Liver (tissue), 3 donors: ENCODE measurements at regions not wholly inside any gene's neighbourhood (a gene's known extent, or its start where the extent isn't known, plus 50 kb on each side); places are given as distances from the start of the nearest gene placed in this dataset.

Experiments used
- FOXA1 ChIP-seq: IDR thresholded peaks from 2 replicates; pipeline ENCODE4 v1.6.1; 2016; ENCODE audit warnings: antibody characterized with exemption
- GABPA ChIP-seq, 2 donors: IDR thresholded peaks in 1 of 2; conservative IDR thresholded peaks in 1 of 2; 2 replicates each; pipeline ENCODE4 v1.6.1; 2016; ENCODE audit warnings: antibody characterized with exemption in 2 of 2, mild to moderate bottlenecking in 1 of 2, moderate library complexity in 1 of 2
- HNF4A ChIP-seq, 2 donors: conservative IDR thresholded peaks; 2 replicates each; pipeline ENCODE4 v1.6.1; 2016; ENCODE audit warnings: antibody characterized with exemption in 2 of 2, mild to moderate bottlenecking in 2 of 2
- RAD21 ChIP-seq, 2 donors: IDR thresholded peaks; 2 replicates each; pipeline ENCODE4 v1.6.1; 2016; ENCODE audit warnings: antibody characterized with exemption in 2 of 2, mild to moderate bottlenecking in 2 of 2
- RXRA ChIP-seq, 2 donors: IDR thresholded peaks; 2 replicates each; pipeline ENCODE4 v1.6.1; 2017 to 2018; ENCODE audit warnings: antibody characterized with exemption in 2 of 2, mild to moderate bottlenecking in 1 of 2
- TAF1 ChIP-seq: conservative IDR thresholded peaks from 2 replicates; pipeline ENCODE4 v1.6.1; 2016; ENCODE audit warnings: antibody characterized with exemption, mild to moderate bottlenecking
- YY1 ChIP-seq: IDR thresholded peaks from 2 replicates; pipeline ENCODE4 v1.6.1; 2016; ENCODE audit warnings: antibody characterized with exemption, mild to moderate bottlenecking
- TF ChIP-seq, protein P1 (sequence below): fragments of 150-350 bp; IDR thresholded peaks from 2 replicates; pipeline ENCODE4 v1.5.1; 2017; ENCODE audit warnings: improper control_type of control experiment, low read depth, low read length; ENCODE audit not compliant: missing input control
- TF ChIP-seq, protein P2 (sequence below): IDR thresholded peaks from 2 replicates; pipeline ENCODE4 v1.6.1; 2016; ENCODE audit warnings: antibody characterized with exemption
- TF ChIP-seq, protein P3 (sequence below): IDR thresholded peaks from 2 replicates; pipeline ENCODE4 v1.6.1; 2016; ENCODE audit warnings: antibody characterized with exemption
- TF ChIP-seq, protein P4 (sequence below): IDR thresholded peaks from 2 replicates; pipeline ENCODE4 v1.6.1; 2016; ENCODE audit warnings: antibody characterized with exemption, mild to moderate bottlenecking
- donor health status: healthy.
- donor health status: healthy.

DNA sequence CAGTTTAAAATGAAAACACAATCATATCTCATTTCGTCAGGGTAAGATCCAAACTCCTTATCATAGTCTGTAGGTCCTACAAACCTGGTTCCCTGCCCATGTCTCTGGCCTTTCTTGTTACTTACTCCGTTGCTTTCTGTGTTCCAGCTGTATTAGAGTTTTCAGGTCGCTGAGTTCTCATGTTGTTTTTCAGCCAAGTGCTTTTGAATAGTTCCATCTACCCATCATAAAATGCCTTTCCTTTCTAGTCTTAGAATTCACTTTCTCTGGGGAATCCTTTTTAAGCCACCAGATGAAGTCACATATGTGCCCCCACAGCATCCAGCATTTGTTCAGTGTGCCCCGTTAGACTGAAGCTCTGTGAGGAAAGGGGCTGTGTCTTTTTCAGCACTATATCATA, 228.7 kb downstream of the YTHDC2 start:
- TF ChIP-seq RAD21 (IDR thresholded peaks at IDR 0.05): no peak
- no peak for TF ChIP-seq TAF1
- TF ChIP-seq, protein P1, sequence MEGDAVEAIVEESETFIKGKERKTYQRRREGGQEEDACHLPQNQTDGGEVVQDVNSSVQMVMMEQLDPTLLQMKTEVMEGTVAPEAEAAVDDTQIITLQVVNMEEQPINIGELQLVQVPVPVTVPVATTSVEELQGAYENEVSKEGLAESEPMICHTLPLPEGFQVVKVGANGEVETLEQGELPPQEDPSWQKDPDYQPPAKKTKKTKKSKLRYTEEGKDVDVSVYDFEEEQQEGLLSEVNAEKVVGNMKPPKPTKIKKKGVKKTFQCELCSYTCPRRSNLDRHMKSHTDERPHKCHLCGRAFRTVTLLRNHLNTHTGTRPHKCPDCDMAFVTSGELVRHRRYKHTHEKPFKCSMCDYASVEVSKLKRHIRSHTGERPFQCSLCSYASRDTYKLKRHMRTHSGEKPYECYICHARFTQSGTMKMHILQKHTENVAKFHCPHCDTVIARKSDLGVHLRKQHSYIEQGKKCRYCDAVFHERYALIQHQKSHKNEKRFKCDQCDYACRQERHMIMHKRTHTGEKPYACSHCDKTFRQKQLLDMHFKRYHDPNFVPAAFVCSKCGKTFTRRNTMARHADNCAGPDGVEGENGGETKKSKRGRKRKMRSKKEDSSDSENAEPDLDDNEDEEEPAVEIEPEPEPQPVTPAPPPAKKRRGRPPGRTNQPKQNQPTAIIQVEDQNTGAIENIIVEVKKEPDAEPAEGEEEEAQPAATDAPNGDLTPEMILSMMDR: no peak
- TF ChIP-seq, protein P2, sequence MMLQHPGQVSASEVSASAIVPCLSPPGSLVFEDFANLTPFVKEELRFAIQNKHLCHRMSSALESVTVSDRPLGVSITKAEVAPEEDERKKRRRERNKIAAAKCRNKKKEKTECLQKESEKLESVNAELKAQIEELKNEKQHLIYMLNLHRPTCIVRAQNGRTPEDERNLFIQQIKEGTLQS: no peak
- TF ChIP-seq, protein P3, sequence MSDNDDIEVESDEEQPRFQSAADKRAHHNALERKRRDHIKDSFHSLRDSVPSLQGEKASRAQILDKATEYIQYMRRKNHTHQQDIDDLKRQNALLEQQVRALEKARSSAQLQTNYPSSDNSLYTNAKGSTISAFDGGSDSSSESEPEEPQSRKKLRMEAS: no peak
- no peak for TF ChIP-seq GABPA (IDR thresholded peaks at IDR 0.05 in 1 of 2, conservative IDR thresholded peaks at IDR 0.05 in 1 of 2)
- TF ChIP-seq YY1: no peak
- TF ChIP-seq FOXA1: no peak
- no peak for TF ChIP-seq RXRA (IDR thresholded peaks at IDR 0.05)
- TF ChIP-seq HNF4A (conservative IDR thresholded peaks at IDR 0.05): no peak
- TF ChIP-seq, protein P4, sequence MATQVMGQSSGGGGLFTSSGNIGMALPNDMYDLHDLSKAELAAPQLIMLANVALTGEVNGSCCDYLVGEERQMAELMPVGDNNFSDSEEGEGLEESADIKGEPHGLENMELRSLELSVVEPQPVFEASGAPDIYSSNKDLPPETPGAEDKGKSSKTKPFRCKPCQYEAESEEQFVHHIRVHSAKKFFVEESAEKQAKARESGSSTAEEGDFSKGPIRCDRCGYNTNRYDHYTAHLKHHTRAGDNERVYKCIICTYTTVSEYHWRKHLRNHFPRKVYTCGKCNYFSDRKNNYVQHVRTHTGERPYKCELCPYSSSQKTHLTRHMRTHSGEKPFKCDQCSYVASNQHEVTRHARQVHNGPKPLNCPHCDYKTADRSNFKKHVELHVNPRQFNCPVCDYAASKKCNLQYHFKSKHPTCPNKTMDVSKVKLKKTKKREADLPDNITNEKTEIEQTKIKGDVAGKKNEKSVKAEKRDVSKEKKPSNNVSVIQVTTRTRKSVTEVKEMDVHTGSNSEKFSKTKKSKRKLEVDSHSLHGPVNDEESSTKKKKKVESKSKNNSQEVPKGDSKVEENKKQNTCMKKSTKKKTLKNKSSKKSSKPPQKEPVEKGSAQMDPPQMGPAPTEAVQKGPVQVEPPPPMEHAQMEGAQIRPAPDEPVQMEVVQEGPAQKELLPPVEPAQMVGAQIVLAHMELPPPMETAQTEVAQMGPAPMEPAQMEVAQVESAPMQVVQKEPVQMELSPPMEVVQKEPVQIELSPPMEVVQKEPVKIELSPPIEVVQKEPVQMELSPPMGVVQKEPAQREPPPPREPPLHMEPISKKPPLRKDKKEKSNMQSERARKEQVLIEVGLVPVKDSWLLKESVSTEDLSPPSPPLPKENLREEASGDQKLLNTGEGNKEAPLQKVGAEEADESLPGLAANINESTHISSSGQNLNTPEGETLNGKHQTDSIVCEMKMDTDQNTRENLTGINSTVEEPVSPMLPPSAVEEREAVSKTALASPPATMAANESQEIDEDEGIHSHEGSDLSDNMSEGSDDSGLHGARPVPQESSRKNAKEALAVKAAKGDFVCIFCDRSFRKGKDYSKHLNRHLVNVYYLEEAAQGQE: no peak
